GM21529 (cell line): ENCODE measurements at regions not wholly inside any gene's neighbourhood (a gene's known extent, or its start where the extent isn't known, plus 50 kb on each side); places are given as distances from the start of the nearest gene placed in this dataset.

Experiments
- ATAC-seq: cut with Tn5 transposase; IDR thresholded peaks from one replicate; pipeline ENCODE4 v1.9.1; 2021; ENCODE audit not compliant: unreplicated experiment

DNA sequence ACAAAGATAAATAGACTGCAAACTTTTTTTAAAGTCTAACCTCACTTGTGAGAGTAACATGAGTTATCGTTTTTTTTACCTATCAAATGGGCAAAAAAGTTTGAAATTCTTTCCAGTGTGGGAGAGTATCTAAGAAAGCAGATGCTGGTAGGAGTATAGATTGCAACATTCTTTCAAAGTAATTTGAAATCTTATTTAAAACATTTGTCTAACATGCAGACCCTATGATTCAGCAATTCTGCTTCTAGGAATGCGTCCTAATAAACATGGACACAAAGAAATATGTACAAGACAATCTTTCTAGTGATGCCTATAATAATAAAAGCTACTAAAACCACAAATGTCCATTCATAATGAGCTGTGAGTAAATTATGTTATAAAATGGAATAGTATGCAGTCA, 110.4 kb upstream of the TMCC3 start:
- no peak for ATAC-seq

DNA sequence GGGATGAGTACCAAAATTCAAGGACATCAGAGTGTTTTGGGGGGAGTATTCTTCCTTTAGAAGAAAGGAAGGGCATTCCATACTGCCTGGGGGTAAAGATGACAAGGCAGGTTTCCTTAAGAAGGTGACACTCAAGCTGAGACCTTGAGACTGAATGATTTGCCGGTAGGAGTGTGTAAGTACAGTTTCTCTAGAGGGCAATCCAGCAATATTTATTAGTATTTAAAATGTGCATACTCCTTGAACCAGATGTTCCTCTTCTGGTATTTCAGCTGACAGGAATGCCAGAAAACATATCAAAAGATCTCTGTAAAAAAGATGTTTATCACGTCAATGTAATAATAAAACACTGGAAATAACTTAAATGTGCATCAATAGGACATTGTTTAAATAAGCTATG, 106.4 kb upstream of the TMCC3 start:
- no peak for ATAC-seq

DNA sequence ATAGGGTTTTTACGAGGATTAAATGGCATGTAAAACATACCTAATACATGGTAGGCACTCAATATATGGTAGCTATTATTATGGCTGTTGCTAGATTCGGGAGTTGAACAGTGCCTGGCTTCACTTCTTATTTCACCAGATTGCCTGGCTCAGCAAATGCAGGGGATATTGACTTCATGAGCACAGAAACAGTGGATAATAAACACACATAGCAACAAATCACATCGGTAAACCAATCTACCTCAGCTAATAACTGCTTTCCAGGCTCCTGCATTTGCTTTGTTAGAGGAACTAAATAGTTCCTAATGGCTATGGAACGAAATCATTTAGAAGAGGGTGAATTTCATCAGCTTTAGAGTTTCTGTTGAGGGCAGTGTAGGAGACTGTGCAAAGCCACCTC, 105.2 kb upstream of the TMCC3 start:
- no peak for ATAC-seq

DNA sequence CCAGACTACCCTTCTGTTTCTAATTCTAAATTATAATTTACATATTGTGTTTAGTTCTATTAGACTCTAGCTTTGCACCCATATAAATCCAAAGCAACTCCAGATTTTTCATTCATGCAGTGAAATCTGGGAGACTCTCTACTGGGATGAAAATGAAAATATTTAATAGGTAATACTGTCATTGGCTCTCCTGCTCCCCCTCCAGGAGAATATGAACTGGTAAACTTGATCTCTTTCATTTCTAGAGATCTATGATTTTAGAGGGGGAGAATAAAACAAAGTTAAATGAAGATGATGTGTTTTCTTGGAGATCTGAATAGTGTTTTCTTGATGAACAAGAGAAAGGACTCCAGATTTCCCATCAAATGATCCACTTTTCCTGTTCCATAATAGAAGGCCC, 104.3 kb upstream of the TMCC3 start:
- no peak for ATAC-seq

DNA sequence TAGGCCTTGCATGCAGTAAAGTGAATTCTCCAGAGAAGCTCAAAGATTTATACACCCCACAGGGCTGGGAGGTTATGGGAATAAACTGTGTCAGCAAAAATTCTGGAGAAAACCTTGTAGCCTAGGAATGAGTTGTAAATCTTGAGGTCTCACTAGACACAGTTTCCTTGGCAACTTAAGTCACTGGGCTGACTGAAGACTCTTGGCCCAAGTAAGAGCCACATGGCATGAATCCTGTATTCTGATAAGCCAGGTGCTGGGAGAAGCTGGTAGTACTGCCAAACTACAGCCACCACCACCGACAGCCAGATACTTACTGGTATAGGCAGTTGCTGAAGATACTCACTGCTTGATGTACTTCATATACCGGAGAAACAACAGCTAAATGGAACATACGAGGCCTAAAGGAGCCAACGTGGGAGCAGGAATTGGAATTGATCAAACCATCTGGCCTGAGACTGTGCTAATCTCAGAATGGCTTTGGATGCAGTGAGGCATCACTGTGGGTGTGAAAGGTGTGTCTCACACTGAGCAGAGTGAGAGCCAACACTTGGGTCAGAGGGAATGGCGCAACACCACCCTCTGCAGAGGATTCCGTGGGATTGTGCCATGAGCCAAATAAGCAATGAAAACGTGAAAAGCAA, 102.8 kb upstream of the TMCC3 start:
- no peak for ATAC-seq

DNA sequence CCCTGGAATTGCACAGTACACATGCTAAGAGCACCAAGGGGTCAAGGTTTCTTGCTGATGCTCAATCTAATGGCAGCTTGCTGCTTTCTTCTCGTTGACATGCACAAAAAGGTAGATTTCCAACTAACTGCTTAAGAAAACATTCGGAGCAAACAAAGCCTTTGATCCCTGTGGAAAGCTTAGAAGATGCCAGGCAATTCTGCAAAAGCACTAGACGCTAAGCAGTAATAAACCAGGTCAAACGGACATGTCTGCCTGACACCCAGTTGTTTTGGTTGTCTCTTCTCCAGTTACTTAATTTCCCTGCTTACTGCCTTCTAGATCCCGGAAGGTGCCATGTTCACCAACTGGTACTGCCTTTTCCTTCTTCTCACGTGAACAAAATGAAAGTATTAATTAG, 100.5 kb upstream of the TMCC3 start:
- no peak for ATAC-seq

DNA sequence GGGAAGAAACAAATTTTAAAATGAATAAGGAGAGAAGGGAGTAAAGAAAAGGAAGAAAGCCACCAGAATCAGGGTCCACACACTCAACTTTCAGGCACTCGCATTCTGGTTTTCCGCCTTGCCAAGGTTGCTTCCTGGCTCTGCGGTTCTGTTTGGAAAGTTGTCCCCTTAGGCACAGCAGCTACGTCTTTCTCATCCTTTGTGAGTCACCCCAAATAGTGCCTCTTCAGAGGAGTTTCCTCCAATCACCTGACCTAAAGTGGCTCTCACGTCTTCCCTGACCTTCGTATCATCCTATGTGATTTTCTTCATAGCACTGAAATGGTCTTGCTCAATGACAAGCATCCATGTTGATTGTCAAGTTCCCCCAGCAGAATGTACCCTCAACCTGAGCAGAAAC, 99.5 kb upstream of the TMCC3 start:
- no peak for ATAC-seq

DNA sequence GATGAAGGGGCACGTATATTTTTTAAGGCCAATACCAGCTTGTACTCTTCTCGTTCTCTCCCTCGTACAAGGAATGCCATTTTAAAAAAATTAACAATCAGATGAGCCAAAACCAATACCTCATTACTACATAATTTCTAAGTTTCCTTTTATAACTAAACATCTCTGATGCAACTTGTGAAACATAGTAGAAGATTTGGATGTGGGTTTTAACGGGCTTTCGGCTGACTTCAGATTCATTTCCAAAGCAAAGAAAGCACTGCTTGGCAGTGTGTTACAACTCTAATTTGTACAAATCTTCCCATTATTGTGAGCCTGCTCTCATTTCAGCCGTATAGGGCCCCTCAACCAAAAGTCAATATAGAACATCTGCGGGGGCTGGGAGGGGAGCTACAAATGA, 99.1 kb upstream of the TMCC3 start:
- no peak for ATAC-seq

DNA sequence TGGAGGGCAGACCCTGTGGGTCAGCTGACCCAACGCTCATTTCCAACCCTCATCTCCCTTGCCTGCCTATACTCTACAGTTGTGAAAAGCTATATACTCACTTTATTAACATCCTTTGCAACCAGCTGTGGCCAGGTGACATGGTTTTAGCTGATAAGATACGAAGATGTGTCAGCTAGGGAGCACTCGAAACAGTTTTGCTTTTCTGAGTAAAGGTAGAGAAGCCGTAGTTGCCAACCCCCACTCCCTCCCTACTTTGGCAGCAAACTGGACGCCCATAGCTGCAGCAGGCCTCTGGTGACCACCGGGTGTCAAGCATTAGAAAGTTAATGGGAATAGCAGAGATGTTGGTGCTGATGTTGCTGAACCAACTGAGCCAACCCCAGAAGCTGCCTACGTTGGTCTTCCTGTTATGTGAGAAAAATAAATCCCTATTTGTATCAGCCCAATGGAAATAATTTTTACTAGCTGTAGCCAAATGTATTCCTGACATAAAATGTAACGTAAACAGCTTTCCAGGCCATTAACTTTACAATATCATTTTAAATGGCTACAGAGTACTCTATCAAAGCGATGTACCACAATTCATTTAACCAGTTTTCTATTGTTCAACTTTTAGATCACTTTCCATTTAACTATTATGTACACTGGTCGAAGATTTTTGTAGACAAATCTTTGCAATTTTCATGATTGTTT, 98.5 kb upstream of the TMCC3 start:
- no peak for ATAC-seq

DNA sequence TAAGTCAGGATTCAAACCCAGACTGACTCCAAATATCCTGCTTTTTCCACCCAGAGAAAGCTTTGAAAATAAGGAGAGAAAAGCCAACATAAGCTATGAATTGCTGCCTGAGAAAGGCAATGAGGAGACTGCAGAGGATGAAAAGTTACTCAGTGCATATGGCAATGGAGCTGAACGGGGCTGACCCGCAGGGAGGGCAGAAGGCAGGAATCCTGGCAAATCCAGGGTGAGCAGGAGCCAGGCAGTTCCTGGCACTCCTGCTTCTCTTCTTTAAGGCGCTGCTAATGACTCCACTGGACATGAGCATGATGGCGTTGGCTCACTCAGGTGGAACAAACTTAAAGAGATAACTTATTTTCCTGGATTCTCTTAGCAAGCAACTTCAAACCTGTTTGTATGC, 95.2 kb upstream of the TMCC3 start:
- ATAC-seq: no peak

DNA sequence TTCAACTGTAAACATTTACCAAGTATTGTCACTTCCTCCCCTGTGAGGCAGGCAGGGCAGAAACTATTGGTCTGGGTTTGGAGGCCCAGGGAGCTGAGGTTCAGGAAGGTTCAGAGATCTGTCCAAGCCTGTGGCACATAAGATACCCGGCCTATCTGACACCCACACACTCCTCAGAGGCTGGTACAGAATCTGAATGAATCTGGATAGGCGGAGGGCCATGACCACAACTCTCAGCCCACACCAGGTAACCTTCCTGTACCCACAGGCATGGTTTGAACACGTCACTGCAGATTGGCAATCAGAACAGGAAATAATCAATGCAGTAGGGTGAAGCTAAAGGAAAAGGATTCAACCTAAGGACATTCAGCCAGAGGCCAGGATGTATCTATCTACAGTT, 92.8 kb upstream of the TMCC3 start:
- ATAC-seq: no peak

DNA sequence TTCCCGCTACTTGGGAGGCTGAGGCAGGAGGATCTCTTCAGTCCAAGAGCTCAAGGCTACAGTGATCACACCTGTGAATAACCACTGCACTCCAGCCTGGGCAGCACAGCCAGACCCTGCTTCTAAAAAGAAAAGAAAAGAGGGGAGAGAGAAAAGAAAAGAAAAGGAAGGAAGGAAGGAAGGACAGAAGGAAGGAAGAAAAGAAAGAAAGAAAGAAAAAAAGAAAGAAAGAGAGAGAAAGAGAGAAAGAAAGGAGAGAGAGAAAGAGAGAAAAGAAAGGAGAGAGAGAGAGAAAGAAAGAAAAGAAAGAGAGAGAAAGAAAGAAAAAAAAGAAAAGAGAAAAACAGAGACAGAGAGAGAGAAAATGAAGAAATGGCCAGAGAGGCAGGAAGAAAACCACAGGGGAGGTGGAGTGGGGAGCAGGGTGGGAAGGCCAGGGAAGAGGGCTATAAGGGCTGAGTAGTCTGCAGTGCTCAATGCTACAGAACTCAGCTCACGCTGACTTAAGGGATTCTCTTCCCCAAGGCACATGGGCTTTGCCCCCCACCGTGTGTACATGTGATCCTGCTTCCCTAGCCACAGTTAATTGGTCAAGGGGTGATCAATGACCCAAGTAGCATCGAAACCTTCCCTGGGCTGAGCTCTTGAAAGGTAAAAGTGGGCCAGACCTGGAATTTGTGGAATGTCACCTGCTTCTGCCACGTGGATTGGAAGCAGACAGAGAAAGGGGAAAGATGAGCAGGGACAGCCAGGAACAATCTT, 90.4 kb upstream of the TMCC3 start:
- ATAC-seq: no peak

DNA sequence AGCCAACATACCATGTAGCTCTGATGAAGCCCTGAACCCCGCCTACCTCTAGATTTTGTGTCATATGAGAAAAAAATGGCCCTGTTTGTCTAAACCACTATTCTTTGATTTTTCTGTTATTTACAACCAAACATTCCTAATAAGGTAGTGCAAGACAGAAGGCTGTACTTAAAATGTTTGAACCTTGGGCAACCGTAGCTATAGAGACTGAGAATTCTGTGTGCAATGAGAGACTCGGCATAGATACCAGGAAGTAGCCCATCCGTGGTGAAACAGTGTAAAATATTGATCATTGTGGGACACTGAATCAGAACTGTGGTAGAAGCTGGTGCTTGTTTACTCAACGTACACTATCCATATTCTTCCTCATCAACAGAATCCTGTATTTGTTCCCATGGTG, 86.5 kb upstream of the TMCC3 start:
- no peak for ATAC-seq

DNA sequence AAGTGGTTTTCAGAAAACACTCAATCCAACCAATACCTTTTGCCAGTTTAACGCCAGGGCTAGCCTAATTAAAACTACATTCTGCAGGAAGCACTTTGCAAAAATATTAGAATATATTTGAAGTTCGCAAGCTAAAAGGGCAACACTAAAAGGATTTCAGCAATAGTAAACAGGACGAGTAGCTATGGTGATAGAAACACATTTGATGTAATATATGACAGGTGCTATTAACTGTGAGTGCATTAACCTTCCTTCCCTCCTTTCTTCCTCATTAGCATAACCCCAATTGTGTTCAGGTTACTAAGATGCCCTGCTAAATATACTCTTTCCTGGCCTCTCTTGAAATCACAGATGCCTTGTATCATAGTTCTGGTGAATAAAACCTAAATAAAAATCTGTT, 85.6 kb upstream of the TMCC3 start:
- no peak for ATAC-seq

DNA sequence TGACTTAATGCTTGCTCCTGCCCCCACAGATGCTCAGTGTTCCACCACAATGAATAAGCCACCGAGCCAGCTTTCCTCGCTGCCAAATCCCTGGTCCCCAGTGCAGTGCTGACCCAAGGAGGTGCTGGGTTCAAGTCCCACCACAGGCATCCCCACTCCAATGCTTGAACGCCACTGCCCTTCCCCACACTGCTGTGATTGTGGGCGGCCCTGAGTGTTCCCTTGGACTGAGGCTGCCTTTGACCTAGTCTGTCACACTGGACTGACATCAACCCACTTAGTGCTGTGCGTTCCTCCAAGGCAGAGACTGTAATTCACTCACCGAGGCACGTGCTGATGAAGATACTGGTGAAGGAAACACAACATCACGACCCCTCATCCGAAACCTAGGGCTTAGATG, 83.4 kb upstream of the TMCC3 start:
- no peak for ATAC-seq

DNA sequence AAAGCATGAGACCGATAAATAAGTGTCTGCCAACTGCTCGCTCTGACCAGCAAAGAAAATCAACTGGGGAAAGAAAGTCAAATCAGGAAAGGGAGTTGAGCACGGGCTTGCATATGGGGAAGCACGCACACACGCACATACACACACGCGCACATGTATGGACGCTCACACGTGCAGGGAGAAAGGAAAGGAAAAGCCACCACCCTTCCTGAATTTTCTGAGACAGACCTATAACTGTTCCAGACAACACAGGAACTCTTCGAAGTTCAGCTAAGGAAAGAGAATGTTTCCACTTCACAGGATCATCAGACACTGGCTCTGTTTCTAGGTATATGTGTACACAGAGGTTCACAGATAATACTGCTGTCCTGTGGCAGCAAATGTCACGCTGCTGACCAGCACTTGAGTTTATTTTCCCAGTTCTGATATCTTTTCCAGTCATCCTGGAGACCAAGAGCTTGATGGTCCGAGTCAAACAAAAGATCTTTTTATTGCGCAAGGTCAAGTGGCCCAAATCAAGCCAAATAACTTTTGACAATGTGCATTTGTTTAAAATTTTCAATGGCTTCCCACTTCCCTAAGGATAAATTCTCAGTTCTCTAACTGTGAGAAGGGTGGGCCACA, 82.1 kb upstream of the TMCC3 start:
- ATAC-seq: no peak

DNA sequence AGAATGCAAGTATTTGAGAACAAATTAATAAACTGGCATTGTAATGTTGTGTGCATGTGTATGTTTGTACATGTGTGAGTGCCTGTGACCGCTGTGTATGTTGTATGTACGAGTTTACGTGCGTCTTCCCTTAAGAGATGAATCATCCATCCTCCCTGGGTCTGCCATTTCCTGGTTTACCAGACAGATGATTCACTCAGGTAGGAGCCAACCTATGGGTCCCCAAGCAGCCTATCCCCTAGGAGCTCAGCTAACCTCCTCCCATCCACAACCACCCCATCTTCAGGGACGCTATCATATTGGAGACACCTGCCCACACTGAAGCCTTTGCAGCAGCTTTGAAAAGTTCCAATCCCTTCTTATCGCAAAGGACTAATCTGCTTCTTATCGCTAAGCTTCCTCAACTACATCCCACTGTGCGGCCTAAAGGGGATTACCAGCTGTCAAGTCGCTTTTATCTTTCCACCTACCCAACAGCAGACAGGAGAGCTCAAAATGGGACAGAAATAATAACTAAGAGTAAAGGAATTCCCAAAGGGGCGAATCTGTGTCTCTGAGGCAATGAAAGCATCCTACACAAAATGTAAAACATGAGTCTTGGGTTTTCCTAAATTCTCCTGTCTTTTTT, 81.5 kb upstream of the TMCC3 start:
- ATAC-seq: no peak

DNA sequence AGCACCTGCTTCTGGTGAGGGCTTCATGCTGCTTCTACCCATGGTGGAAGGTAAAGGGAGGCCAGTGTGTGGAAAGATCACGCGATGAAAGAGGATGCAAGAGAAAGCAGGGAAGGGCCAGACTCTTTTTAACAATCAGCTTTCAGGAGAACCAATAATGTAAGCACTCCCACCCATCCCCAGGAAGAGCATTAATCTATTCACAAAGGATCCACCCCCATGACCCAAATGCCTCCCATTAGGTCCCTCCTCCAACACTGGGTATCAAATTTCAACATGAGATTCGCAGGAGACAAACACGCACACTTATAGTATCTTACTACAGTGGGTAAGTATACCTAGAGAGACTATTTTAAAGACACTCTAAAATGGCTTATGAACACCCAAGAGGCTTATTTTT, 80.5 kb upstream of the TMCC3 start:
- ATAC-seq: no peak

DNA sequence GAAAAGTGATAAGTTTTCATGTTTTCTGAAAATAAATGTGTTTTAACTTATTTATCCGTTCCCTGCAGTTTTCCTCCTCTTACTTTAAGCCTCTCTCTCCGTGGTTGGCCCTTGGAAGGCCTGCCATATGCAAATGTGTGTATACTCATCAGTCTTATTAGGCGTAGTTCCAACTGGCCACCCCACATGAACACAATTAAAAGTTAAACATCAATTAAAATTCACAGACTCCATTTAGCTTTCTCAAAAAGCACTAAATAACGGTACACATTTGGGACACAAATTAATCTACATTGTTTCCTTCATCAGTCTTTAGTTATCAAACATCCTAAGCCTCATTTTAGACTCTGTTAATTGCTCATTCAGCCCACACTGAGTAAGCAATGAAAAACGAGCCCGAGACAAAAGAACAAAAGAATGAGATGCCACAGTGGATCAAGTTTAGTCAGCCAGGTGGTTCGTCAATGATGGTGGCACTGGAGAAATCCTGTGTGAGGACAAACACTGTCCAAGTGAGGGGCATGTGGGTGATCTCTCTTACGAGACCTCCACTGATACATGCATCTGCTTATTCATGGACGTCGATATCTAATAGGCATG, 76.0 kb upstream of the TMCC3 start:
- no peak for ATAC-seq

DNA sequence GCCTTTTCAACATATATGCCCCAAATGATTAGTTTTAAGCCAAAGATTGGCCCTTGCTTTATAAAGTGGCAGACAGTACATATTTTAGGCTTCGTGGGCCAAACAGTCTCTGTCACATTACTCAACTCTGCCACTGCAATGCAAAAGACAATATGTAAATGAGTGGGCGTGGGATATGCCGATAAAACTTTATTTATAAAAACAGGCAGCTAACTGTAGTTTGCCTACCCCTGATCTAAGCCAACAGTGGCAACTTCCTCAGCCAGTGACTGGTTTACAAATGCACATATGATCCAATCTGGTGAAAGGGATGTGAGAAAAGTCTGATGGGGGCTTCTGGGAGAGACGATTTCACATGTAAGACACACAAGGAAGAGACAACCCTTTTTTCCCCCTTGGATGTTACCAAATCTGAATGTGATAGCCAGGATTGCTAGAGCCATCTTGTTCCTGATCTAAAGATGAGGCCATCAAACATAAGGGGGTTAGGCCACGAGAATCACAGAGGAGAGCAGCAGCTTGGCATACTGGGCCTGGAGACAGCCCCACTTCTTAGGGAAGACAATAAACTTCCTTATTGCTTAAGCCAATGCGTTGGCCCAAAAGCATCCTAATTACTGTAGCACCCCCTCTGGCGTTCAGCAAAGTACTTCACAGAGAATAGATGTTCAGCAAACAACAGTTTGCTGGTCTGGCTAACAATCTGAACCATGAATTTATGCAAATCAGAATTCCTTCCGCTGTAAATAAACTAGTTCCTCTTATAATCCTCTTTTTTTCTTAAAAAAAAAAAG, 75.2 kb upstream of the TMCC3 start:
- ATAC-seq: no peak
